GM12878 (cell line): ENCODE measurements at regions not wholly inside any gene's neighbourhood (a gene's known extent, or its start where the extent isn't known, plus 50 kb on each side); places are given as distances from the start of the nearest gene placed in this dataset.

Source experiments
- CBX5 ChIP-seq: sonication (generic); IDR thresholded peaks from 2 replicates; pipeline ENCODE4 v1.6.1; 2016; ENCODE audit warnings: low read depth, moderate library complexity, mild to moderate bottlenecking, inconsistent platforms
- CTCF ChIP-seq, 3 experiments: IDR thresholded peaks in 2 of 3; conservative IDR thresholded peaks in 1 of 3; 2 replicates each; pipeline ENCODE4 v1.5.1; 2011; ENCODE audit warnings: low read depth in 3 of 3, low read length in 3 of 3, mild to moderate bottlenecking in 3 of 3, control low read depth in 2 of 3, moderate library complexity in 2 of 3, inconsistent platforms in 1 of 3, mixed read lengths in 1 of 3; ENCODE audit not compliant: control insufficient read depth in 2 of 3, insufficient read depth in 1 of 3; ENCODE audit errors: extremely low read depth in 1 of 3
- EGR1 ChIP-seq, 2 experiments: IDR thresholded peaks; 1 replicate in 1 of 2; 2 replicates in 1 of 2; pipeline ENCODE4 v1.6.1; 2011 to 2012; ENCODE audit warnings: low read depth in 2 of 2, low read length in 2 of 2, borderline replicate concordance in 1 of 2, mild to moderate bottlenecking in 1 of 2, moderate library complexity in 1 of 2
- EP300 ChIP-seq, 2 experiments: fragments of 150-350 bp in 1 of 2; IDR thresholded peaks; 2 replicates each; pipeline ENCODE4 v1.6.1; 2011 to 2012; ENCODE audit warnings: low read depth in 2 of 2, low read length in 2 of 2, borderline replicate concordance in 1 of 2, improper control_type of control experiment in 1 of 2, inconsistent platforms in 1 of 2; ENCODE audit not compliant: control insufficient read depth in 1 of 2
- PBX3 ChIP-seq: IDR thresholded peaks from 2 replicates; pipeline ENCODE4 v1.6.1; 2011; ENCODE audit warnings: mild to moderate bottlenecking, low read depth, low read length, moderate library complexity; ENCODE audit not compliant: insufficient replicate concordance
- POLR2A ChIP-seq: IDR thresholded peaks from 2 replicates; pipeline ENCODE4 v1.6.1; 2011; ENCODE audit warnings: low read depth, mild to moderate bottlenecking, low read length
- RAD21 ChIP-seq: IDR thresholded peaks from 2 replicates; pipeline ENCODE4 v1.6.1; 2011; ENCODE audit warnings: mild to moderate bottlenecking, low read depth, low read length, moderate library complexity; ENCODE audit not compliant: insufficient read depth
- RFX5 ChIP-seq: IDR thresholded peaks from 2 replicates; pipeline ENCODE4 v1.6.1; 2011; ENCODE audit warnings: low read depth, low read length, improper control_type of control experiment
- RUNX3 ChIP-seq: IDR thresholded peaks from 2 replicates; pipeline ENCODE4 v1.6.1; 2012; ENCODE audit warnings: low read length, inconsistent platforms
- SP1 ChIP-seq: IDR thresholded peaks from one replicate; pipeline ENCODE4 v1.6.1; 2011; ENCODE audit warnings: low read depth, low read length
- TAF1 ChIP-seq: IDR thresholded peaks from 2 replicates; pipeline ENCODE4 v1.6.1; 2011; ENCODE audit warnings: mild to moderate bottlenecking, low read depth, low read length, borderline replicate concordance
- ZNF24 ChIP-seq: fragments of 450-650 bp; IDR thresholded peaks from 2 replicates; pipeline ENCODE4 v1.6.1; 2017; ENCODE audit warnings: antibody characterized with exemption, mild to moderate bottlenecking

GRCh38 chr9:108257382-108257781 lies 598.4 kb downstream of the ACTL7B start:
- TF ChIP-seq CTCF (IDR thresholded peaks at IDR 0.05 in 2 of 3, conservative IDR thresholded peaks at IDR 0.05 in 1 of 3; ENCODE audit: control insufficient read depth in 2 of 3, extremely low read depth in 1 of 3, insufficient read depth in 1 of 3, low read depth in 3 of 3, low read length in 3 of 3): no peak
- TF ChIP-seq RUNX3: no peak
- no peak for TF ChIP-seq ZNF24
- TF ChIP-seq CBX5: no peak
- no peak for TF ChIP-seq SP1
- TF ChIP-seq EP300 (IDR thresholded peaks at IDR 0.05; ENCODE audit: borderline replicate concordance in 1 of 2, control insufficient read depth in 1 of 2, low read depth in 2 of 2, low read length in 2 of 2): no peak
- no peak for TF ChIP-seq TAF1
- no peak for TF ChIP-seq PBX3
- TF ChIP-seq EGR1 (IDR thresholded peaks at IDR 0.05; ENCODE audit: borderline replicate concordance in 1 of 2, low read depth in 2 of 2, low read length in 2 of 2): no peak
- no peak for TF ChIP-seq RFX5
- no peak for TF ChIP-seq RAD21
- no peak for TF ChIP-seq POLR2A
